GM21360 (cell line): ENCODE measurements at regions not wholly inside any gene's neighbourhood (a gene's known extent, or its start where the extent isn't known, plus 50 kb on each side); places are given as distances from the start of the nearest gene placed in this dataset.
"Not testable (repeated sequence)": the region's sequence is repeated elsewhere in the genome, so short reads cannot be mapped to it uniquely, and the experiment has no call there.

Source experiments
- ATAC-seq: cut with Tn5 transposase; IDR thresholded peaks from one replicate; pipeline ENCODE4 v1.9.1; 2021; ENCODE audit warnings: mild to moderate bottlenecking, moderate library complexity; ENCODE audit not compliant: unreplicated experiment

- ATAC-seq = no peak
These were observed 50.0 kb upstream of the ACYP2 start for GRCh38 chr2:54065411-54065810.

- ATAC-seq = no peak
These were observed 51.4 kb upstream of the ACYP2 start for GRCh38 chr2:54063967-54064535.

GRCh38 chr2:54062401-54062800 lies 53.0 kb upstream of the ACYP2 start:
- no peak for ATAC-seq

- no peak for ATAC-seq
These were observed 54.1 kb upstream of the ACYP2 start for GRCh38 chr2:54061272-54061671.

GRCh38 chr2:54059986-54060385 lies 55.4 kb upstream of the ACYP2 start:
- ATAC-seq = no peak

GRCh38 chr2:54059504-54059903 lies 55.9 kb upstream of the ACYP2 start:
- ATAC-seq = no peak

- ATAC-seq = no peak
These were observed 57.0 kb upstream of the ACYP2 start for GRCh38 chr2:54058449-54058848.

GRCh38 chr2:54054774-54055173 lies 60.6 kb upstream of the ACYP2 start:
- no peak for ATAC-seq

GRCh38 chr2:54054271-54054670 lies 61.1 kb upstream of the ACYP2 start:
- ATAC-seq = peak; percentile 66

GRCh38 chr2:54053830-54054229 lies 61.6 kb upstream of the ACYP2 start:
- peak; percentile 31 for ATAC-seq

- peak; percentile 36 for ATAC-seq
These were observed 62.3 kb upstream of the ACYP2 start for GRCh38 chr2:54052825-54053718.

GRCh38 chr2:54050445-54050844 lies 65.0 kb upstream of the ACYP2 start:
- no peak for ATAC-seq

- no peak for ATAC-seq
These were observed 66.0 kb upstream of the ACYP2 start for GRCh38 chr2:54049365-54049764.

GRCh38 chr2:54048896-54049295 lies 66.5 kb upstream of the ACYP2 start:
- not testable (repeated sequence) for ATAC-seq

GRCh38 chr2:54048117-54048785 lies 67.2 kb upstream of the ACYP2 start:
- ATAC-seq = no peak

GRCh38 chr2:54047658-54048057 lies 67.8 kb upstream of the ACYP2 start:
- no peak for ATAC-seq

- no peak for ATAC-seq
These were observed 68.3 kb upstream of the ACYP2 start for GRCh38 chr2:54047091-54047490.

- ATAC-seq = no peak
These were observed 72.3 kb upstream of the PSME4 start for GRCh38 chr2:54042897-54043620.

- ATAC-seq = no peak
These were observed 71.5 kb upstream of the PSME4 start for GRCh38 chr2:54042341-54042740.

- ATAC-seq = no peak
These were observed 70.3 kb upstream of the PSME4 start for GRCh38 chr2:54041135-54041534.

GRCh38 chr2:54040685-54041084 lies 69.9 kb upstream of the PSME4 start:
- no peak for ATAC-seq
